Neural crest cell (in vitro differentiated cells): ENCODE measurements at regions not wholly inside any gene's neighbourhood (a gene's known extent, or its start where the extent isn't known, plus 50 kb on each side); places are given as distances from the start of the nearest gene placed in this dataset.

Experiments
- DNase-seq: peaks from one replicate; pipeline ENCODE4 v3.0.0; 2021; ENCODE audit warnings: low read depth, mixed read lengths, low spot score
- H3K27ac Mint-ChIP-seq: one replicate; pipeline ENCODE4 v1.8.0; 2021; ENCODE audit warnings: mild to moderate bottlenecking, mixed read lengths; ENCODE audit not compliant: unreplicated experiment
- H3K27me3 Mint-ChIP-seq: 2 replicates; pipeline ENCODE4 v1.8.0; 2021; ENCODE audit warnings: low read depth, mild to moderate bottlenecking, mixed read lengths
- H3K36me3 Mint-ChIP-seq: 2 replicates; pipeline ENCODE4 v1.8.0; 2021; ENCODE audit warnings: low read depth, mild to moderate bottlenecking, mixed read lengths
- H3K4me1 Mint-ChIP-seq: 2 replicates; pipeline ENCODE4 v1.8.0; 2021; ENCODE audit warnings: mixed read lengths
- H3K4me3 Mint-ChIP-seq: one replicate; pipeline ENCODE4 v1.8.0; 2021; ENCODE audit warnings: mild to moderate bottlenecking, mixed read lengths
- H3K9me3 Mint-ChIP-seq: 2 replicates; pipeline ENCODE4 v1.8.0; 2021; ENCODE audit warnings: mixed read lengths
- CTCF ChIP-seq: fragments of 200-600 bp; sonication (generic); conservative IDR thresholded peaks from 2 replicates; pipeline ENCODE4 v1.5.0; 2021; ENCODE audit warnings: antibody characterized with exemption, mild to moderate bottlenecking

- TF ChIP-seq CTCF, result no peak
- H3K36me3 Mint-ChIP-seq, result no peaks in the 10 kb centered on the region
- no peaks in the 10 kb centered on the region for H3K27me3 Mint-ChIP-seq
- H3K9me3 Mint-ChIP-seq, result no peaks in the 10 kb centered on the region
- H3K4me3 Mint-ChIP-seq, result no peak overlapping the region
- no peak for DNase-seq
- no peaks in the 10 kb centered on the region for H3K4me1 Mint-ChIP-seq
- H3K27ac Mint-ChIP-seq, result no peak overlapping the region
Measured at GRCh38 chr10:117757086-117757720, 214.7 kb downstream of the EMX2 start.

- Mint-ChIP-seq H3K27ac (no peak overlapping the region), H3K36me3 (no peaks in the 10 kb centered on the region), H3K27me3 (peaks cover 3% of the 10 kb centered on the region), H3K4me3 (no peak overlapping the region), H3K9me3 (no peaks in the 10 kb centered on the region), H3K4me1 (no peaks in the 10 kb centered on the region)
- no peak for TF ChIP-seq CTCF
- no peak for DNase-seq
Measured at GRCh38 chr10:117759266-117759665, 216.7 kb downstream of the EMX2 start.

- no peaks in the 10 kb centered on the region for H3K4me1 Mint-ChIP-seq
- H3K27ac Mint-ChIP-seq, result no peak overlapping the region
- no peak for TF ChIP-seq CTCF
- H3K36me3 Mint-ChIP-seq, result no peaks in the 10 kb centered on the region
- no peaks in the 10 kb centered on the region for H3K9me3 Mint-ChIP-seq
- H3K4me3 Mint-ChIP-seq, result no peak overlapping the region
- no peak for DNase-seq
- H3K27me3 Mint-ChIP-seq, result peaks cover 3% of the 10 kb centered on the region
Measured at GRCh38 chr10:117761695-117762094, 219.1 kb downstream of the EMX2 start.

- Mint-ChIP-seq H3K9me3 (no peaks in the 10 kb centered on the region), H3K4me1 (no peaks in the 10 kb centered on the region), H3K27me3 (peaks cover 3% of the 10 kb centered on the region), H3K27ac (no peak overlapping the region), H3K4me3 (no peak overlapping the region), H3K36me3 (no peaks in the 10 kb centered on the region)
- no peak for TF ChIP-seq CTCF
- no peak for DNase-seq
Measured at GRCh38 chr10:117762126-117762818, 219.7 kb downstream of the EMX2 start.

- Mint-ChIP-seq H3K9me3 (no peaks in the 10 kb centered on the region), H3K4me1 (no peaks in the 10 kb centered on the region), H3K4me3 (no peak overlapping the region), H3K36me3 (no peaks in the 10 kb centered on the region), H3K27me3 (peaks cover 3% of the 10 kb centered on the region), H3K27ac (no peak overlapping the region)
- no peak for TF ChIP-seq CTCF
- DNase-seq, result no peak
Measured at GRCh38 chr10:117762819-117763172, 220.2 kb downstream of the EMX2 start.
